Fibroblast of lung (primary cell): ENCODE measurements at regions not wholly inside any gene's neighbourhood (a gene's known extent, or its start where the extent isn't known, plus 50 kb on each side); places are given as distances from the start of the nearest gene placed in this dataset.

Experiments
- DNase-seq, 2 donors: peaks; one replicate each; pipeline versions ENCODE4 v3.0.0 to v3.0.0-alpha.2; 2010; ENCODE audit warnings: low read depth in 2 of 2
- H2AFZ ChIP-seq: 2 replicates; pipeline ENCODE4 v1.5.1; 2012; ENCODE audit warnings: low read length, control low read depth, inconsistent platforms
- H3K27ac ChIP-seq: 2 replicates; pipeline ENCODE4 v1.5.1; 2011; ENCODE audit warnings: low read length, control low read depth; ENCODE audit not compliant: insufficient read depth
- H3K27me3 ChIP-seq: 2 replicates; pipeline ENCODE4 v1.5.1; 2011; ENCODE audit warnings: mild to moderate bottlenecking, low read length; ENCODE audit not compliant: control insufficient read depth, insufficient read depth
- H3K36me3 ChIP-seq: 2 replicates; pipeline ENCODE4 v1.5.1; 2011; ENCODE audit warnings: low read length; ENCODE audit not compliant: control insufficient read depth, insufficient read depth
- H3K4me1 ChIP-seq: 2 replicates; pipeline ENCODE4 v1.5.1; 2011; ENCODE audit warnings: low read length; ENCODE audit not compliant: control insufficient read depth, insufficient read depth; ENCODE audit errors: extremely low read depth
- H3K4me2 ChIP-seq: 2 replicates; pipeline ENCODE4 v1.5.1; 2011; ENCODE audit warnings: low read length, control low read depth; ENCODE audit not compliant: insufficient read depth; ENCODE audit errors: extremely low read depth
- H3K4me3 ChIP-seq, 4 experiments: fragments of 200-600 bp in 1 of 4; sonication (generic) in 1 of 4; replicated peaks in 1 of 4; 2 replicates each; pipeline ENCODE4 v1.5.1; 2011 to 2016; ENCODE audit warnings: low read length in 4 of 4, low read depth in 3 of 4, mild to moderate bottlenecking in 3 of 4, control low read depth in 2 of 4, inconsistent platforms in 1 of 4, mixed read lengths in 1 of 4; ENCODE audit not compliant: insufficient read depth in 1 of 4; ENCODE audit errors: control extremely low read depth in 1 of 4
- H3K79me2 ChIP-seq: 2 replicates; pipeline ENCODE4 v1.5.1; 2012; ENCODE audit warnings: mild to moderate bottlenecking, low read length, inconsistent platforms; ENCODE audit not compliant: control insufficient read depth, insufficient read depth
- H3K9ac ChIP-seq: 2 replicates; pipeline ENCODE4 v1.5.1; 2011; ENCODE audit warnings: mild to moderate bottlenecking, low read length, control low read depth; ENCODE audit not compliant: insufficient read depth
- H3K9me3 ChIP-seq: 2 replicates; pipeline ENCODE4 v1.5.1; 2012; ENCODE audit warnings: low read depth, low read length; ENCODE audit not compliant: control insufficient read depth, insufficient read depth
- H4K20me1 ChIP-seq: 2 replicates; pipeline ENCODE4 v1.5.1; 2011; ENCODE audit warnings: low read length; ENCODE audit not compliant: control insufficient read depth, insufficient read depth; ENCODE audit errors: extremely low read depth
- CTCF ChIP-seq, 2 donors: IDR thresholded peaks in 1 of 2; conservative IDR thresholded peaks in 1 of 2; 1 replicate in 1 of 2; 2 replicates in 1 of 2; pipeline ENCODE4 v1.5.1; 2011 to 2012; ENCODE audit warnings: low read length in 2 of 2, control low read depth in 1 of 2, inconsistent platforms in 1 of 2, low read depth in 1 of 2, mild to moderate bottlenecking in 1 of 2
- EZH2 ChIP-seq: IDR thresholded peaks from 2 replicates; pipeline ENCODE4 v1.5.1; 2012; ENCODE audit warnings: low read length, control low read depth, mild to moderate bottlenecking; ENCODE audit errors: missing control alignments

- no peaks in the 10 kb centered on the region for H3K27me3 ChIP-seq
- H3K27ac ChIP-seq: no peak overlapping the region
- no peak for DNase-seq
- H3K4me2 ChIP-seq: no peak overlapping the region
- H3K4me3 ChIP-seq: no peak overlapping the region
- H3K9me3 ChIP-seq: no peaks in the 10 kb centered on the region
- H4K20me1 ChIP-seq: no peaks in the 10 kb centered on the region
- no peak overlapping the region for H2AFZ ChIP-seq
- TF ChIP-seq EZH2 (no peak), CTCF (conservative IDR thresholded peaks at IDR 0.05 in 1 of 2, IDR thresholded peaks at IDR 0.05 in 1 of 2; ENCODE audit: low read depth in 1 of 2, low read length in 2 of 2) (no peak)
- no peaks in the 10 kb centered on the region for H3K4me1 ChIP-seq
- no peaks in the 10 kb centered on the region for H3K79me2 ChIP-seq
- no peak overlapping the region for H3K9ac ChIP-seq
- no peaks in the 10 kb centered on the region for H3K36me3 ChIP-seq
Measured at GRCh38 chr10:128364631-128365030, 238.4 kb upstream of the MKI67 start.

GRCh38 chr10:128365156-128365725 lies 239.0 kb upstream of the MKI67 start:
- H3K4me1 ChIP-seq: no peaks in the 10 kb centered on the region
- no peak overlapping the region for H3K27ac ChIP-seq
- H4K20me1 ChIP-seq: no peaks in the 10 kb centered on the region
- no peak for DNase-seq
- no peaks in the 10 kb centered on the region for H3K79me2 ChIP-seq
- H3K4me3 ChIP-seq: no peak overlapping the region
- H2AFZ ChIP-seq: no peak overlapping the region
- H3K9me3 ChIP-seq: no peaks in the 10 kb centered on the region
- no peaks in the 10 kb centered on the region for H3K36me3 ChIP-seq
- no peak overlapping the region for H3K4me2 ChIP-seq
- TF ChIP-seq CTCF (conservative IDR thresholded peaks at IDR 0.05 in 1 of 2, IDR thresholded peaks at IDR 0.05 in 1 of 2; ENCODE audit: low read depth in 1 of 2, low read length in 2 of 2) (no peak), EZH2 (no peak)
- H3K9ac ChIP-seq: no peak overlapping the region
- no peaks in the 10 kb centered on the region for H3K27me3 ChIP-seq

- Histone ChIP-seq H3K27ac (no peak overlapping the region), H3K9me3 (no peaks in the 10 kb centered on the region), H3K36me3 (no peaks in the 10 kb centered on the region), H3K4me1 (no peaks in the 10 kb centered on the region), H2AFZ (no peak overlapping the region), H4K20me1 (no peaks in the 10 kb centered on the region), H3K79me2 (no peaks in the 10 kb centered on the region), H3K4me3 (no peak overlapping the region), H3K4me2 (no peak overlapping the region), H3K27me3 (no peaks in the 10 kb centered on the region), H3K9ac (no peak overlapping the region)
- TF ChIP-seq EZH2 (no peak), CTCF (conservative IDR thresholded peaks at IDR 0.05 in 1 of 2, IDR thresholded peaks at IDR 0.05 in 1 of 2; ENCODE audit: low read depth in 1 of 2, low read length in 2 of 2) (no peak)
- DNase-seq: no peak
Measured at GRCh38 chr10:128367807-128368206, 241.6 kb upstream of the MKI67 start.
